ENCODE measurements at regions not wholly inside any gene's neighbourhood (a gene's known extent, or its start where the extent isn't known, plus 50 kb on each side); places are given as distances from the start of the nearest gene placed in this dataset.

GRCh38 chr15:67005294-67005996 is 60.0 kb upstream of the SMAD3 start:
- H3K9me3 ChIP-seq, result no peaks in the 10 kb centered on the region
- peaks cover 0 to 11% (median 3%) of the 10 kb centered on the region in 6 donors for H3K4me1 ChIP-seq
- TF ChIP-seq POLR2A (IDR thresholded peaks at IDR 0.05) (no peak), POLR2AphosphoS5 (IDR thresholded peaks at IDR 0.05) (no peak), CTCF (IDR thresholded peaks at IDR 0.05 in 8 of 11, conservative IDR thresholded peaks at IDR 0.05 in 3 of 11) (no peak)
- intact Hi-C loops (cut with DNase I; ENCODE audit: low total_unique reads), result no loop called here
- H3K27ac ChIP-seq, result no peak overlapping the region
- 91 to 96% (median 95%) methylated on average over 10 of the region's 10 CpGs for WGBS, 5 donors
- no peak overlapping the region for H3K4me3 ChIP-seq
- H3K36me3 ChIP-seq, result no peaks in the 10 kb centered on the region
- no peaks in the 10 kb centered on the region for H3K27me3 ChIP-seq (replicated peaks in 1 of 7)
- DNase-seq, result no peak

GRCh38 chr15:67006083-67007065 is 59.0 kb upstream of the SMAD3 start:
- H3K36me3 ChIP-seq, result no peaks in the 10 kb centered on the region
- no peak overlapping the region for H3K4me3 ChIP-seq
- WGBS, 5 donors, result 75 to 92% (median 82%) methylated on average over 9 to 10 of the region's 10 CpGs
- H3K9me3 ChIP-seq, result no peaks in the 10 kb centered on the region
- no peak for DNase-seq
- intact Hi-C loops (cut with DNase I; ENCODE audit: low total_unique reads), result no loop called here
- peaks cover 0 to 11% (median 3%) of the 10 kb centered on the region in 6 donors for H3K4me1 ChIP-seq
- H3K27me3 ChIP-seq (replicated peaks in 1 of 7), result no peaks in the 10 kb centered on the region
- TF ChIP-seq POLR2AphosphoS5 (IDR thresholded peaks at IDR 0.05) (no peak), POLR2A (IDR thresholded peaks at IDR 0.05) (no peak), CTCF (IDR thresholded peaks at IDR 0.05 in 8 of 11, conservative IDR thresholded peaks at IDR 0.05 in 3 of 11) (no peak)
- no peak overlapping the region for H3K27ac ChIP-seq

- TF ChIP-seq POLR2A (IDR thresholded peaks at IDR 0.05) (no peak), CTCF (IDR thresholded peaks at IDR 0.05 in 8 of 11, conservative IDR thresholded peaks at IDR 0.05 in 3 of 11) (no peak), POLR2AphosphoS5 (IDR thresholded peaks at IDR 0.05) (no peak)
- peaks cover 0 to 6% (median 0%) of the 10 kb centered on the region in 6 donors for H3K4me1 ChIP-seq
- H3K27ac ChIP-seq, result no peak overlapping the region
- WGBS, 5 donors, result 73 to 85% (median 77%) methylated on average over 7 of the region's 7 CpGs
- no peak overlapping the region for H3K4me3 ChIP-seq
- intact Hi-C loops (cut with DNase I; ENCODE audit: low total_unique reads), result no loop called here
- no peaks in the 10 kb centered on the region for H3K9me3 ChIP-seq
- no peaks in the 10 kb centered on the region for H3K27me3 ChIP-seq (replicated peaks in 1 of 7)
- no peak for DNase-seq
- no peaks in the 10 kb centered on the region for H3K36me3 ChIP-seq
Measured at GRCh38 chr15:67009576-67010569, 55.5 kb upstream of the SMAD3 start.

Measured in spleen (tissue), 11 donors.